Nephron progenitor cell (in vitro differentiated cells): ENCODE measurements at regions not wholly inside any gene's neighbourhood (a gene's known extent, or its start where the extent isn't known, plus 50 kb on each side); places are given as distances from the start of the nearest gene placed in this dataset.
A peak's percentile ranks its signal among the peaks of the same experiment; 100 is the strongest.

Experiments
- DNase-seq: peaks from one replicate; pipeline ENCODE4 v3.0.0; 2021
- H3K27ac Mint-ChIP-seq: 2 replicates; pipeline ENCODE4 v1.8.0; 2021; ENCODE audit warnings: mild to moderate bottlenecking, moderate library complexity, mixed read lengths
- H3K27me3 Mint-ChIP-seq: 2 replicates; pipeline ENCODE4 v1.8.0; 2021; ENCODE audit warnings: mild to moderate bottlenecking, low read depth, mixed read lengths; ENCODE audit not compliant: poor library complexity
- H3K36me3 Mint-ChIP-seq: 2 replicates; pipeline ENCODE4 v1.8.0; 2021; ENCODE audit warnings: low read depth, mixed read lengths
- H3K4me1 Mint-ChIP-seq: 2 replicates; pipeline ENCODE4 v1.8.0; 2021; ENCODE audit warnings: mixed read lengths
- H3K4me3 Mint-ChIP-seq: 2 replicates; pipeline ENCODE4 v1.8.0; 2021; ENCODE audit warnings: mild to moderate bottlenecking, moderate library complexity, mixed read lengths
- H3K9me3 Mint-ChIP-seq: 2 replicates; pipeline ENCODE4 v1.8.0; 2021; ENCODE audit warnings: mild to moderate bottlenecking, moderate library complexity, mixed read lengths
- CTCF ChIP-seq: fragments of 200-600 bp; sonication (generic); IDR thresholded peaks from 2 replicates; pipeline ENCODE4 v1.5.0; 2021; ENCODE audit warnings: antibody characterized with exemption

DNA sequence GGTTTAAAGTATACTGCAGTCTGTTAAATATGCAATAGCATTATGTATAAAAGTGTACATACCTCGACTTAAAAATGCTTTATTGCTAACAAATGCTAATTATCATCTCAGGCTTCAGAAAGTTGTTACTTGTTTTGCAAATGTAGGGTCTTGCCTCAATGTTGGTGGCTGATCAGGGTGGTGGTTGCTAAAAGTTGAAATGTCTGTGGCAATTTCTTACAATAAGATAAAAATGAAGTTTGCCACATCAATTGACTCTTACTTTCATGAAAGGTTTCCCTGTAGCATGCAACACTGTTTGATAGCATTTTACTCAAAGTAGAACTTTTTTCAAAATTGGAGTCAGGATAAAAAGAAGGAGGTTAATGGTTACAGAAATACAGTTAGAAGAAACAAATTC lies 407.7 kb upstream of the OR4E1 start:
- no peak for DNase-seq
- H3K9me3 Mint-ChIP-seq = no peaks in the 10 kb centered on the region

GRCh38 chr14:22079766-22080165 lies 406.1 kb upstream of the OR4E1 start:
- no peak overlapping the region for H3K4me3 Mint-ChIP-seq
- H3K4me1 Mint-ChIP-seq = no peaks in the 10 kb centered on the region
- DNase-seq = no peak
- H3K27ac Mint-ChIP-seq = no peak overlapping the region
- H3K36me3 Mint-ChIP-seq = no peaks in the 10 kb centered on the region
- TF ChIP-seq CTCF = no peak
- H3K27me3 Mint-ChIP-seq = no peaks in the 10 kb centered on the region
- H3K9me3 Mint-ChIP-seq = no peaks in the 10 kb centered on the region

More for the DNA sequence above, 407.7 kb upstream of the OR4E1 start:
- H3K4me1 Mint-ChIP-seq = no peaks in the 10 kb centered on the region
- TF ChIP-seq CTCF = no peak
- H3K27me3 Mint-ChIP-seq = no peaks in the 10 kb centered on the region
- H3K36me3 Mint-ChIP-seq = no peaks in the 10 kb centered on the region
- no peak overlapping the region for H3K27ac Mint-ChIP-seq
- no peak overlapping the region for H3K4me3 Mint-ChIP-seq

DNA sequence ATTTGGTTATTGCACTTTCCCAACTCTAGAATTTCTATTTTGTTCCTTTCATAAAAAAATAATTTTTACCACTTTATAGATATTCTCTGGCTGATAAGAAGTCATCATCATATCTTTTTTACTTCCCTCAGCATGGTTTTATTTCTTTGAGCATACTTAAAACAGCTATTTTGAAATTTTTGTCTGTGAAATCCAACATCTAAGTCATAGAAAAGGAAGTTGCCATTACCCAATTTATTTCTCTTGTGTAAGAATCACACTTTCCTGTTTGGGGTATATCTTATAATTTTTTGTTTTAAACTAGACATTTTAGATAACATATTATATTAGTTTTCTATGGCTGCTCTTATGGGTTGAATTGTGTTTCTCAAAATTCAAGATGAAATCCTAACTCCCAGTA lies 400.2 kb upstream of the OR4E1 start:
- Mint-ChIP-seq H3K4me3 (no peak overlapping the region), H3K27me3 (peaks cover 18% of the 10 kb centered on the region), H3K27ac (no peak overlapping the region), H3K36me3 (no peaks in the 10 kb centered on the region), H3K4me1 (peaks cover 7% of the 10 kb centered on the region), H3K9me3 (peaks cover 4% of the 10 kb centered on the region)
- no peak for DNase-seq
- no peak for TF ChIP-seq CTCF

GRCh38 chr14:22071006-22071405 lies 397.4 kb upstream of the OR4E1 start:
- Mint-ChIP-seq H3K27ac (no peak overlapping the region), H3K4me1 (peaks cover 7% of the 10 kb centered on the region), H3K4me3 (no peak overlapping the region), H3K36me3 (no peaks in the 10 kb centered on the region), H3K27me3 (peaks cover 21% of the 10 kb centered on the region), H3K9me3 (peaks cover 4% of the 10 kb centered on the region)
- no peak for DNase-seq
- TF ChIP-seq CTCF = no peak

DNA sequence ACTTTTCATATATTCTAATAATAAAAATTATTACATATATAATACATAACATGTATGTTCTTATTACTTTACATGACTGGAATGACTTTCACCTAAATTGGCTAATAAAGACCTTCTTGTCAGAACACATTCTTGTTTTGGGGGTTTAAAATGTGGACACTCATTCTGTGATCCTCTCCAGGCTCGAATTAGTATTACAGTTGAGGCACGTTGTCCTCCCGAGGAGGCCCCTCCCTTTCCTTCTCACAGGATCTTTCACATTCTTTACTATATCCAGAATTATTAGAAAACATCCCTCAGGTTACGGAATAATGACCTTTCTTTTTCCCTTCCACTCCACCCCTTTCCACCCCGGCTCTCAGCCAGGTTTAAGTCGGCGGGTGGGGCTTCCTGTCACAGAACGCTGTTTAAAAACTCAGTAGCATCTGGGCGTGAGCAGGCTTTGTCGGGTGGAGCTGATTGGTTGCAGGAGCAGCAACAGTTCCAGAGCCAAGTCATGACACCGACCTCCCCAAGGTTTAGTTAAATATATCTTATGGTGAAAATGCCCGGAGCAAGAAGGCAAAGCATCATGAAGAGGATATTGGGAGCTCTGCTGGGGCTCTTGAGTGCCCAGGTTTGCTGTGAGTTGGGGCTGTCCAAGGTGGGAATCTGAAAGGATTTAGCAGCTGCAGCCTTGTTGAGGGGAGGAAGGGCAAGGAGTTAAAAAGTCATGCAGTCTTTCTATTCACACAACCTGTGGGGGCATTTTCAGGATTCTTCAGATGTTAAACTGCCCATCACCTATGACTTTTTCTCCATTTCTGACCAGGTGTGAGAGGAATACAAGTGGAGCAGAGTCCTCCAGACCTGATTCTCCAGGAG lies 396.7 kb upstream of the OR4E1 start:
- no peak for TF ChIP-seq CTCF
- H3K27ac Mint-ChIP-seq = no peak overlapping the region
- DNase-seq = peak; percentile 32
- peaks cover 4% of the 10 kb centered on the region for H3K9me3 Mint-ChIP-seq
- H3K27me3 Mint-ChIP-seq = peaks cover 26% of the 10 kb centered on the region
- no peaks in the 10 kb centered on the region for H3K36me3 Mint-ChIP-seq
- peaks cover 7% of the 10 kb centered on the region for H3K4me1 Mint-ChIP-seq
- peak overlapping the region; percentile 73 for H3K4me3 Mint-ChIP-seq

GRCh38 chr14:22065347-22065746 lies 391.7 kb upstream of the OR4E1 start:
- H3K4me1 Mint-ChIP-seq = peaks cover 3% of the 10 kb centered on the region
- H3K9me3 Mint-ChIP-seq = no peaks in the 10 kb centered on the region
- H3K4me3 Mint-ChIP-seq = no peak overlapping the region
- DNase-seq = no peak
- H3K27me3 Mint-ChIP-seq = peaks cover 8% of the 10 kb centered on the region
- no peak overlapping the region for H3K27ac Mint-ChIP-seq
- no peaks in the 10 kb centered on the region for H3K36me3 Mint-ChIP-seq
- TF ChIP-seq CTCF = no peak
